Fibroblast of villous mesenchyme (primary cell): ENCODE measurements at regions not wholly inside any gene's neighbourhood (a gene's known extent, or its start where the extent isn't known, plus 50 kb on each side); places are given as distances from the start of the nearest gene placed in this dataset.
A peak's percentile ranks its signal among the peaks of the same experiment; 100 is the strongest.
"Not testable (repeated sequence)": the region's sequence is repeated elsewhere in the genome, so short reads cannot be mapped to it uniquely, and the experiment has no call there.

Source experiments
- DNase-seq: peaks from one replicate; pipeline ENCODE4 v3.0.0-alpha.2; 2010; ENCODE audit warnings: low read depth
- H3K4me3 ChIP-seq: 2 replicates; pipeline ENCODE4 v1.5.1; 2011; ENCODE audit warnings: low read depth, mild to moderate bottlenecking, low read length
- TF ChIP-seq, protein P1 (sequence below): IDR thresholded peaks from 2 replicates; pipeline ENCODE4 v1.5.1; 2012; ENCODE audit warnings: low read depth, mild to moderate bottlenecking, low read length; ENCODE audit not compliant: insufficient read depth

- no peak for DNase-seq
- H3K4me3 ChIP-seq = no peak overlapping the region
- TF ChIP-seq, protein P1, sequence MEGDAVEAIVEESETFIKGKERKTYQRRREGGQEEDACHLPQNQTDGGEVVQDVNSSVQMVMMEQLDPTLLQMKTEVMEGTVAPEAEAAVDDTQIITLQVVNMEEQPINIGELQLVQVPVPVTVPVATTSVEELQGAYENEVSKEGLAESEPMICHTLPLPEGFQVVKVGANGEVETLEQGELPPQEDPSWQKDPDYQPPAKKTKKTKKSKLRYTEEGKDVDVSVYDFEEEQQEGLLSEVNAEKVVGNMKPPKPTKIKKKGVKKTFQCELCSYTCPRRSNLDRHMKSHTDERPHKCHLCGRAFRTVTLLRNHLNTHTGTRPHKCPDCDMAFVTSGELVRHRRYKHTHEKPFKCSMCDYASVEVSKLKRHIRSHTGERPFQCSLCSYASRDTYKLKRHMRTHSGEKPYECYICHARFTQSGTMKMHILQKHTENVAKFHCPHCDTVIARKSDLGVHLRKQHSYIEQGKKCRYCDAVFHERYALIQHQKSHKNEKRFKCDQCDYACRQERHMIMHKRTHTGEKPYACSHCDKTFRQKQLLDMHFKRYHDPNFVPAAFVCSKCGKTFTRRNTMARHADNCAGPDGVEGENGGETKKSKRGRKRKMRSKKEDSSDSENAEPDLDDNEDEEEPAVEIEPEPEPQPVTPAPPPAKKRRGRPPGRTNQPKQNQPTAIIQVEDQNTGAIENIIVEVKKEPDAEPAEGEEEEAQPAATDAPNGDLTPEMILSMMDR = no peak
Measured at GRCh38 chr17:20733923-20734322, 154.4 kb downstream of the CDRT15L2 start.

GRCh38 chr17:20735796-20736195 lies 156.3 kb downstream of the CDRT15L2 start:
- TF ChIP-seq, protein P1 = no peak
- H3K4me3 ChIP-seq = no peak overlapping the region
- DNase-seq = no peak

DNA sequence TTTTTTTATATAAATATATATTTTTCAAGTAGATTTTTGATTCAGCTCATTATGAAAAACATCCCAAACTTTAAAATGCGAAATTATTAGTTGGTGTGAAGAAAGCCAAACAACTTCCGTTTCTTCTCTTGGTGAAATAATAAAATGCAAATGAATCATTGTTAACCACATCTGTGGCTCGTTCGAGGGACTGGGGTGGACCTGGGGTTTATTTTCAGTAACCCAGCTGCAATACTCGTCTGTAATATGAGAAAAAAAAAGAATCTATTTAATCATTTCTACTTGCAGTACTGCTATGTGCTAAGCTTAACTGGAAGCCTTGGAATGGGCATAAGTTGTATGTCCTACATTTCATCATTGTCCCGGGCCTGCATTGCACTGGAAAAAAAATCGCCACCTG lies 158.1 kb downstream of the CDRT15L2 start:
- DNase-seq, H3K4me3 ChIP-seq: not testable (repeated sequence)

- no peak overlapping the region for H3K4me3 ChIP-seq
- TF ChIP-seq, protein P1 = no peak
- no peak for DNase-seq
Measured at GRCh38 chr17:20771104-20771503, 191.6 kb downstream of the CDRT15L2 start.

DNA sequence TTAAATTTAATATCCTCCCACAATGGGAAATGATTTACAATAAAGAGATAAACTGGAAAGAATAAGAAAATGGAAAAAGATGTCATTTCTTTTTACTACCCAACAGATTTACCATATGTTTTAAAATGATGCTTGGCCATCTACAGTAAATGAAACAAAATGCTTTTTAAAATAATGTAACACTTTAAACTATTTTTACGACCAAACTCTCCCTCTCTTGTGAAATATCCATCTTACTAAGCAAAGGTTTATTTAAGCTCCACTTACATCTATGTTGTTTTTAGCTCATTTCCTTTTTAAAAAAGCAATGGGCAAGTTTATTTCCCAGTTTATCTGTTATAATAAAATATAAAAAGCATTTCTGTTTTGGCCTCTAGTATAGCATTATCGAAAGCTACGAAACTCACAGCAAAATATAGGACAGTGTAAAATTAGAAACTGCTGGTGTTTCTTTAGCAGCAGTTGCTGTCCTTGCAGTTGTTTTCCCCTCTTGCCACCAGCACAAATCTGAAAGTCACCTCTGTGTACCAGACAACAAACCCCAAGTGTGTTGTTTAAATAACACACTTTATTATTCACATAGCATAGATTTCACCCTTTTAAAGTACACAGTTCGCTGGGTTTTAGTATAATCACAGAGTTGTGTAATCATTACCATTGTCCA lies 195.1 kb downstream of the CDRT15L2 start:
- peak; percentile 67 for DNase-seq
- no peak overlapping the region for H3K4me3 ChIP-seq
- TF ChIP-seq, protein P1 = no peak

- H3K4me3 ChIP-seq = no peak overlapping the region
- no peak for DNase-seq
- TF ChIP-seq, protein P1 = no peak
Measured at GRCh38 chr17:20775331-20775730, 195.8 kb downstream of the CDRT15L2 start.

GRCh38 chr17:20779521-20779920 lies 200.0 kb downstream of the CDRT15L2 start:
- TF ChIP-seq, protein P1 = no peak
- no peak for DNase-seq
- no peak overlapping the region for H3K4me3 ChIP-seq
